Hepatocyte (in vitro differentiated cells): ENCODE measurements at regions not wholly inside any gene's neighbourhood (a gene's known extent, or its start where the extent isn't known, plus 50 kb on each side); places are given as distances from the start of the nearest gene placed in this dataset.

ENCODE experiments used
- DNase-seq: peaks from one replicate; pipeline ENCODE4 v3.0.0-alpha.2; 2016; ENCODE audit warnings: low spot score
- H2AFZ ChIP-seq: fragments of 200-600 bp; sonication (generic); 2 replicates; pipeline ENCODE4 v1.6.0; 2016; ENCODE audit warnings: antibody characterized with exemption, mild to moderate bottlenecking
- H3K27ac ChIP-seq: fragments of 200-600 bp; sonication (generic); 2 replicates; pipeline ENCODE4 v1.5.1; 2016; ENCODE audit warnings: mild to moderate bottlenecking
- H3K27me3 ChIP-seq: fragments of 200-600 bp; sonication (generic); 2 replicates; pipeline ENCODE4 v1.6.1; 2016
- H3K36me3 ChIP-seq: fragments of 200-600 bp; sonication (generic); replicated peaks from 2 replicates; pipeline ENCODE4 v1.5.1; 2016; ENCODE audit warnings: low read depth; ENCODE audit not compliant: insufficient read depth
- H3K4me1 ChIP-seq: fragments of 200-600 bp; sonication (generic); 2 replicates; pipeline ENCODE4 v1.5.1; 2016; ENCODE audit warnings: mild to moderate bottlenecking, moderate library complexity; ENCODE audit not compliant: insufficient read depth
- H3K4me2 ChIP-seq: fragments of 200-600 bp; sonication (generic); 2 replicates; pipeline ENCODE4 v1.6.0; 2016
- H3K4me3 ChIP-seq: fragments of 200-600 bp; sonication (generic); 2 replicates; pipeline ENCODE4 v1.5.1; 2016; ENCODE audit warnings: mild to moderate bottlenecking
- H3K79me2 ChIP-seq: fragments of 200-600 bp; sonication (generic); 2 replicates; pipeline ENCODE4 v1.6.0; 2017; ENCODE audit warnings: mild to moderate bottlenecking
- H3K9me2 ChIP-seq: fragments of 200-600 bp; sonication (generic); replicated peaks from 2 replicates; pipeline ENCODE4 v1.6.0; 2017; ENCODE audit warnings: mild to moderate bottlenecking; ENCODE audit not compliant: insufficient read depth
- H3K9me3 ChIP-seq: fragments of 200-600 bp; sonication (generic); 2 replicates; pipeline ENCODE4 v1.5.1; 2016; ENCODE audit warnings: low read depth, mild to moderate bottlenecking
- H4K20me1 ChIP-seq: fragments of 200-600 bp; sonication (generic); 2 replicates; pipeline ENCODE4 v1.6.0; 2016; ENCODE audit warnings: mild to moderate bottlenecking; ENCODE audit not compliant: insufficient read depth, poor library complexity, severe bottlenecking
- EZH2 ChIP-seq: fragments of 200-600 bp; sonication (generic); IDR thresholded peaks from 2 replicates; pipeline ENCODE4 v1.6.1; 2016; ENCODE audit warnings: antibody characterized with exemption, mild to moderate bottlenecking, borderline replicate concordance
- EZH2phosphoT487 ChIP-seq: fragments of 200-600 bp; sonication (generic); IDR thresholded peaks from one replicate; pipeline ENCODE4 v1.6.1; 2018; ENCODE audit warnings: antibody characterized with exemption, mild to moderate bottlenecking, low read depth, moderate library complexity; ENCODE audit not compliant: unreplicated experiment, severe bottlenecking
- WGBS: methylation state at CpG from one replicate; pipeline ENCODE4 v1.1.6; 2016; ENCODE audit warnings: low lambda C conversion rate; ENCODE audit errors: missing lambda C conversion rate; 5-methylcytosine and 5-hydroxymethylcytosine counted together
- TF ChIP-seq, protein P1 (sequence below): fragments of 200-600 bp; sonication (generic); IDR thresholded peaks from 2 replicates; pipeline ENCODE4 v1.5.1; 2016; ENCODE audit warnings: antibody characterized with exemption, mild to moderate bottlenecking; ENCODE audit not compliant: poor library complexity

DNA sequence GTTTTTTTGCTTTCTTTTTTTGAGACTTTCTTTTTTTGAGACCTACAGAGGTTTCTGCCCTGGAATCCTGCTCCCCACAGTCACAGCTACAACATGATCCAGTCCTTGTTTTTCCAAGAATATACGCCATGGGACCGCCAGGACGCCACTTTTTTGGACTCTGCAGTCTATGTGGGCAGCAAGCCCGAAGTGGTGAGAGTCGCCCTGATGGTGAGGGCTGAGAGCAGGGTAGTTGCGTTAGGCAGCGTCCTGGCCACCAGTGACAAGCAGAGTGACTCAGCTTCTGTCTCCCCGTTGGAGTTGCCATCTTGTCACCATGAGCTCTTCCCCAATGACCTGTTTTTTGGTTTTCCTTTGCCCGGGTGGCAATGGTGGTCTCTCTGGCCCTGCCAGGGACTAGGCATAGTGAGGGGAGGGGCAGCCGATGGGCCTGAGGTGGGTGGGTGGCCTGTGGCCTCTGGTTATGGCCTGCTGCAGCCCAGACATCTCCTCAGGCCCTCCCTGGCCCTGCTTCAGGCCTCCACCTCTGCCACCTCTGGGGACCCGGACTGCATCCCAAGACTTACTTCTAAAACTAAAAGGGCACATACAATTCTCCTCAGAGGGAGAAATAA lies 88.0 kb upstream of the MALRD1 start:
- no peaks in the 10 kb centered on the region for H3K27me3 ChIP-seq
- TF ChIP-seq EZH2 (no peak), EZH2phosphoT487 (no peak)
- TF ChIP-seq, protein P1, sequence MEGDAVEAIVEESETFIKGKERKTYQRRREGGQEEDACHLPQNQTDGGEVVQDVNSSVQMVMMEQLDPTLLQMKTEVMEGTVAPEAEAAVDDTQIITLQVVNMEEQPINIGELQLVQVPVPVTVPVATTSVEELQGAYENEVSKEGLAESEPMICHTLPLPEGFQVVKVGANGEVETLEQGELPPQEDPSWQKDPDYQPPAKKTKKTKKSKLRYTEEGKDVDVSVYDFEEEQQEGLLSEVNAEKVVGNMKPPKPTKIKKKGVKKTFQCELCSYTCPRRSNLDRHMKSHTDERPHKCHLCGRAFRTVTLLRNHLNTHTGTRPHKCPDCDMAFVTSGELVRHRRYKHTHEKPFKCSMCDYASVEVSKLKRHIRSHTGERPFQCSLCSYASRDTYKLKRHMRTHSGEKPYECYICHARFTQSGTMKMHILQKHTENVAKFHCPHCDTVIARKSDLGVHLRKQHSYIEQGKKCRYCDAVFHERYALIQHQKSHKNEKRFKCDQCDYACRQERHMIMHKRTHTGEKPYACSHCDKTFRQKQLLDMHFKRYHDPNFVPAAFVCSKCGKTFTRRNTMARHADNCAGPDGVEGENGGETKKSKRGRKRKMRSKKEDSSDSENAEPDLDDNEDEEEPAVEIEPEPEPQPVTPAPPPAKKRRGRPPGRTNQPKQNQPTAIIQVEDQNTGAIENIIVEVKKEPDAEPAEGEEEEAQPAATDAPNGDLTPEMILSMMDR, result no peak
- WGBS, result 92% methylated on average over 11 of the region's 11 CpGs

DNA sequence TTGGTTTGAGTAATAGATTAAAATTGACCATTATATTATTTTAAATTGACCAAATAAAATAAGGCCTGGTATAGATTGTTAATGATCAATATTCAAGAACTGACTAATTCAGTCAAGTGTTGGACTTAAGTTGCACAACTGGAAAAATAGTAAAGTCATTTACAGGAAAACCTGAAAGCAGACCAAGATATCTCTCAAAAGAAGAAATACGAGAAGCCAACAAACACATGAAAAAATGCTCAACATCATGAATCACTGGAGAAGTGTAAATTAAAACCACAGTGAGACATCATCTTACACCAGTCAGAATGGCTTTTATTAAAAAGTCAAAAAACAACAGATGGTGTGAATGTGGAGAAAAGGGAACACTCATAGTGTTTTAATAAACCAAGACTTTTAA lies 80.4 kb upstream of the MALRD1 start:
- DNase-seq, result no peak
- H3K9me2 ChIP-seq, result no peaks in the 10 kb centered on the region
- 67% methylated on average over 1 of the region's 1 CpG for WGBS
- H3K27me3 ChIP-seq, result no peaks in the 10 kb centered on the region
- no peaks in the 10 kb centered on the region for H3K36me3 ChIP-seq
- peaks cover 5% of the 10 kb centered on the region for H3K4me1 ChIP-seq
- H3K4me3 ChIP-seq, result no peak overlapping the region
- H3K27ac ChIP-seq, result peak overlapping the region; percentile 38
- H3K9me3 ChIP-seq, result no peaks in the 10 kb centered on the region
- TF ChIP-seq EZH2, result no peak
- TF ChIP-seq EZH2phosphoT487, result no peak
- TF ChIP-seq, protein P1, result no peak
- H3K4me2 ChIP-seq, result no peak overlapping the region
- H3K79me2 ChIP-seq, result no peaks in the 10 kb centered on the region
- H4K20me1 ChIP-seq, result no peaks in the 10 kb centered on the region
- H2AFZ ChIP-seq, result no peak overlapping the region

More for the DNA sequence above, 88.0 kb upstream of the MALRD1 start:
- Histone ChIP-seq H3K4me3 (no peak overlapping the region), H3K79me2 (no peaks in the 10 kb centered on the region), H3K4me2 (no peak overlapping the region), H3K36me3 (no peaks in the 10 kb centered on the region), H3K9me2 (no peaks in the 10 kb centered on the region), H3K4me1 (no peaks in the 10 kb centered on the region), H2AFZ (no peak overlapping the region), H3K9me3 (no peaks in the 10 kb centered on the region), H4K20me1 (no peaks in the 10 kb centered on the region), H3K27ac (no peak overlapping the region)
- DNase-seq, result no peak

DNA sequence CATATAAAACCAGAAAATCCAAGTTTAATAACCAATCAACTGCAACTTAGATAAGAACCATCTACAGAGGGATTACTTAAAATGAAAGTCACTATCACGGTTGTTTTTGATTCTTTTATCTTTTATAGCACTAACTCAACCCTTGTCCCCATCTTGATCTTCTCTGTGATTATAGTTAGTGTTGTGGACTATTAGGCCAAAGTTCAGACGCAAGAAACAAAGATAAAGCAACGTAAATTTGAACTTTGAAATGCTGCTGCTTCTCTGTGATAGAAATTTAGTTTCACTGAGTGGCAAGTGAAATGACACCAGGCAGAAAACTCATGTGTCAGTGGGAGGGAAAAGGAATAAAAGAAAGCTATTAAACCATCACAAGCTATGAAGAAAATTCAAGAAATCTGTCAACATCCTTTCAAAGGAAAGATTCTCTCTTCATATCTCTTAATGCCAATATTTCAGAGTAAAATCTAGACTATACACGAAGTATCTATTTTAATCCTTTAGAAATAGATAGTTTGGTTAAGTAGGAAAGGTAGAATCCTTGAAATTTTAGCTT lies 71.8 kb upstream of the MALRD1 start:
- Histone ChIP-seq H3K9me2 (no peaks in the 10 kb centered on the region), H3K27me3 (no peaks in the 10 kb centered on the region), H3K4me1 (peaks cover 14% of the 10 kb centered on the region), H3K79me2 (no peaks in the 10 kb centered on the region), H2AFZ (no peak overlapping the region), H3K9me3 (no peaks in the 10 kb centered on the region), H3K4me2 (peak overlapping the region; percentile 58), H3K27ac (peak overlapping the region; percentile 45), H3K36me3 (no peaks in the 10 kb centered on the region), H3K4me3 (no peak overlapping the region), H4K20me1 (no peaks in the 10 kb centered on the region)
- 37% methylated on average over 4 of the region's 4 CpGs for WGBS
- TF ChIP-seq, protein P1, result no peak
- TF ChIP-seq EZH2phosphoT487 (no peak), EZH2 (no peak)
- DNase-seq, result peak; percentile 5
